GM19035 (cell line): ENCODE measurements at regions not wholly inside any gene's neighbourhood (a gene's known extent, or its start where the extent isn't known, plus 50 kb on each side); places are given as distances from the start of the nearest gene placed in this dataset.

Experiments used
- ATAC-seq: cut with Tn5 transposase; IDR thresholded peaks from one replicate; pipeline ENCODE4 v1.9.1; 2021; ENCODE audit not compliant: unreplicated experiment

- ATAC-seq, result no peak
Measured at GRCh38 chr4:138298431-138298830, 56.3 kb upstream of the SLC7A11 start.

- no peak for ATAC-seq
Measured at GRCh38 chr4:138297743-138298405, 55.7 kb upstream of the SLC7A11 start.

DNA sequence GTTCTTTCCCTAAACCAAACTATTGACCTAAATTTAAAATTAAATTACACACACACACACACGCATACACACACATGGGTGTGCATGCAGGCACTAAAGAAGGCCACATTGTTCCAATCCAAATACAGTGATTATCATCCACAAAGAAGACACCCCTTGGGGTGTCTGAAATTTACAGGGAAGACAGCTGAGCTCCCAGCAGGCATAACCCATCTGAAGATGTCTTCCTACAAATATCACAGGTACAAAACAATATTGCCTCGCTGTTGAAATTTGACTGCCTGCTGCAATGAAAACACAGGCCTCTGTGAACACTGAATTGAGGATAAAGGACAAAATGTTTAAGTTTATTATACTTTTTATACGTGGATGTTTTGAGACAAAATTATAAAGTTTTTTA lies 50.2 kb upstream of the SLC7A11 start:
- ATAC-seq, result no peak
